DMS53 (cell line): ENCODE measurements at regions not wholly inside any gene's neighbourhood (a gene's known extent, or its start where the extent isn't known, plus 50 kb on each side); places are given as distances from the start of the nearest gene placed in this dataset.

ENCODE experiments used
- DNase-seq: peaks from one replicate; lab custom pipeline; 2025; lab: John Stamatoyannopoulos, UW

DNA sequence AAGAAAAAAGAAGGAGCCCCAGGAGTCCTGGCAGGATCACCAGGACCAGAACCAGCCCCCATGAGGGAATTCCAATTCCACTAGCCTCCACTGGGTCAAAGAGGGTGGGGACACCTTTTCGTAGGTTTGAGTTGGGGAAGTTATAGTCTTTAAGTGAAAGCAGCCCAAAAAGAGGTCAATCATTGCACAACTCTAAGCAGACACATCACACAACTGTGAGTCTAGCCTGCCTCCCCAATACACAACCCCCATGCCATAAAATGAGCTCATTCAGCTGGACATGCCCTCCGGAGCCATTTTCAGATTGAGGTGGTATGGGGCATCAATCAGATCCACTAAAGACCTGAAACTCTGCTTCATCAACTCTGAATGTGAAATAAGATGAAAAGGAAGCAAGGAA lies 179.9 kb downstream of the NPHP4 start:
- DNase-seq, result no peak

DNA sequence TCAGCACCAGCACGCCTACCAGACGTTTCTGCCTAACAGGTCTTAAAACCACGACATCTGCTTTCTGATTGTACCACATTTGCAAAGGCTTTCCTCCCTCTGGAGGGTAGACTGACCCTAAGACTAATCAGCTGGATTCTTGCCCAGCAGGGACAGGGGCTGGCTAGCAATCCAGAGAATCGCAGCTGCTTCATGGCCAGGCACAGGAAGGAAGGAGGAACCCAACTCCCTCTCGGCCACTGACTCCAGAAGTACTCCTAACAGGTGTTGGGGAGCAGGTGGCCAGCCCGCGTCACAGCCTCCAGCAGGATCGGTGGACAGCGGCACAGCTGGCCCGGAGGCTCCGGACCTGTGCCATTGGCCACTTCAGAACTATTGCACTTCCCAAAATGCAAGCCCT lies 180.8 kb downstream of the NPHP4 start:
- DNase-seq, result peak; percentile 38

DNA sequence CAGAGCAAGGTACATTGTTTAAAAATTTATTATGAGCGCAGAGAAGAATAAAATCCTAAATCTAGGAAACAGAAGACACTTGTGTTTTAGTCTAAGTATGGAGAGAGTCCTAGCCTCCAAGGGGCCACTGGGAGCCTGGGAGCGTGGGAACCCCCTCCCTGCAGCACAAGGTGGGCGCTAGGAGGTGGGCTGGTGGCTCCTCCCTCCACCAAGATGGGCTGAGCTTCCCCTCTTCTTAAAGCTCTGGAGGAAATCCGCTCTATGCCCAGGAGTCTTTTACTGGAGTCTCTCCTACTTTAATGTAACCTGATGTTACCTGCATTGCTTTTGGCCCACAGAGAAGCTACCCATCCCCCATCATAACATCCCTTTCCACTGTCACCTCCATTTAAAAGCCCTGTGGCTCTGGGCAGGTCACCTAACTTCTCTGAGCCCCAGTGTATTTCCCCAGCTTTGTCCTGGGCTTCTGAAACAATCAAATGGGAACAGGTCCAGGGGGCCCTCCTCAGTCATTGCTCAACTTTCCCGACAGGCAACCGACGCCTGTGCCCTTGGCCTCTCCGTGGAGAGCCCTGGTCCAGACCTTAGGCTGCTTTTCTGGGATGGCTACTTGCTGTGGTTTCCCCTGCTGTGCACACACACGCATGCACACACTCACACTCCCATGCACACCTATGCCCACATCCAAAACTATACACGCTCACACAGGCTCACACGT lies 181.5 kb downstream of the NPHP4 start:
- no peak for DNase-seq

DNA sequence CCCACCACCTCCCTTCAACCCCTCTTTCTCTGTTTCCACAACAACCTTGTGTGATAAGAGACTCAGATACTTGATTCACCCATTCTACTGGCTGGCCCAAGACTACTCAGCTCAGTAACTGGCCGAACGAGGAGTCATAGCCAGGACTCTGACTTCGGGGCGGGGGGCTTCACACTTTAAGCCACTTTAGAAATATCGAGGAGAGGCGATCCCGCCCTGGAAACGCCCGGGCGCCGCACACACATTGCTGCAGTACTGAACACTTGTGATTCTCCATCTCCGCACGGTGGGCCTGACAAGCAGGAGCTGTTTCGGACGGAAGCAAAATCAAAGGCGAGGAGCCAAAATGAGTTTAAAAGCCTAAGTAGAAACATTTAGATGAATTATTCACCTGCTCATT lies 182.1 kb downstream of the NPHP4 start:
- DNase-seq, result no peak

DNA sequence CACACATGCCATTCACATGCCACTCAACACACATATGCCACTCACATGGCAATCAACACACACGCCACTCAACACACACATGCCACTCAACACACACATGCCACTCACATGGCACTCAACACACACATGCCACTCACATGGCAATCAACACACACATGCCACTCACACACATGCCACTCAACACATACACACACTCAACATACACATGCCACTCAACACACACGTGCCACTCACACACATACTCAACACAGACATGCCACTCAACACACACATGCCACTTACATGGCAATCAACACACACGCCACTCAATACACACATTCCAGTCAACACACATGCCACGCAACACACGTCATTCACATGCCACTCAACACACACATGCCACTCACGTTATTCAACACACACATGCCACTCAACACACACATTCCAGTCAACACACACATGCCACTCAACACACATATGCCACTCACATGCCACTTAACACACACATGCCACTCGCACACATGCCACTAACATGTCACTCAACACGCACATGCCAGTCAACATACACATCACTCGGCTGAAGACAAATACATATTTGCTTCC lies 182.9 kb downstream of the NPHP4 start:
- DNase-seq, result no peak

DNA sequence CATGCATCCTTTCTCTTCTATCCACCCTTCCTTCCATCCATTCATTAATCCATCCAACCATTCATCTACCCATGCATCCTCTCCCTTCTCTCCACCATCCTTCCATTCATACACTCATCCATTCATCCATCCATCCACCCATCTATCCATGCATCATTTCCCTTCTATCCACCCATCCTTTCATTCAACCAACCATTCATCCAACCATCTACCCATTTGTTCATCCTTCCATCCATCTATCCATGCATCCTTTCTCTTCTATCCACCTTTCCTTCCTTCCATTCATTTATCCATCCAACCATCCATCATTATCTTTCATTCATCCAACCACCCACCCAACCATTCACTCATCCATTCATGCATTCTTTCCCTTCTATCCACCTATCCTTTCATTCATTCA lies 188.4 kb downstream of the NPHP4 start:
- DNase-seq, result no peak

DNA sequence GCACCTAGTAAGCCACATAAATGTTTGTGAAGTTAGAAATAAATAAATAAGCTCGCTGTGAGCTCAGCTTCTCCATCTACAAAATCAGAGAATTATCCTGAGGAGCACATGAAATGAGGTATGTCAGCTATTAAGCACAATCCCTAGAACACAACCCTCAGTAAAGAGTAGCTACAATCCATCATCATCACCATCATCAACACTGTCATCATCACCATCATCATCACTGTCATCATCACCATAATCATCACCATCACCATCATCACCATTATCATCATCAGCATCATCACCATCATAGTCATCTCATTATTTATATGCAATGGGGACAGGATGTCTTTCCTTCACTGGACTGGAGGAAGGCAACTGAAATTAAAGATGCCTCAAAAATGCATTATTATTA lies 189.6 kb downstream of the NPHP4 start:
- DNase-seq, result no peak

DNA sequence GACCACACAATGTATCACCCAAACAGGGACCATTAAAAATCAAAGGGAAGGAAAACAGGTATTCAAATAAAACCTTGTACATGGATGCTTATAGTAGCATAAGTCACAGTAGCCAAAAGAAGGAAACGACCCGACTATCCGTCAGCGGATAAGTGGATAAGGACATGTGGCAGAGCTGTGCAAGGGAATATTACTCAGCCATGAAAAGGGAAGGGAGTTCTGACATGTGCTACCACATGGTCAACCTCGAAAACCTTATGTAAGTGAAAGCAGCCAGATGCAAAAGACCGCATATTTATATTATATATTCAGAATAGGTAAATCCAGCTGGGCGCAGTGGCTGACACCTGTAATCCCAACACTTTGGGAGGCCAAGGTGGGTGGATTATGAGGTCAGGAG lies 193.3 kb downstream of the NPHP4 start:
- no peak for DNase-seq

DNA sequence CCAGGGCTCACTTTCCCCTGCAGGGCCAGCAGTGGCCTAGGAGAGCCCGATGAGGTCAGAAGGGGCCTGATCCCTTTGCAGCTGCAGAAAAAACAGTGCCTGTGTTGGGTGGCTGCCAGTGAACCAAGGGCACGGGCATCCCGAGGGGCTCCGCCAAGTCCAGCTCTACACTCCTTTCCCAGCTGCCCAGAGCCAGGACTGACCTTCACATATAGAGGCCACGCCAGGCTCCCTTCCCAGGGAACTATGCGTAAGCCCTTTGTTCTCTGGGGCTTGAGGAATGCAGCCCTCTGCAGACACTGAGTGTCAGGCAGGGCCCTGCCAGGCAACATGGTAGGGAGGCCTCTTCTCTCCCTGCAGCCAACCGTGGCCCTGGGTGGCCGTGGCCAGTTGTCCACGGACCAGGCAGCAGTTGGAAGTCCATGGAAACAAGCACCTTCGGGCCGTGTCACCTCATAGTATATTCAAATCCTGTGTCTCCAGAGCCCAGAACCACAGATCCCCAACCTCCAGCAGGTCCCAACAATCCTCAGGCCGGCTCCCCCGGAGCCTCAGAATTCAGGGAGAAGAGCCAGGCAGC lies 194.0 kb downstream of the NPHP4 start:
- DNase-seq, result no peak

DNA sequence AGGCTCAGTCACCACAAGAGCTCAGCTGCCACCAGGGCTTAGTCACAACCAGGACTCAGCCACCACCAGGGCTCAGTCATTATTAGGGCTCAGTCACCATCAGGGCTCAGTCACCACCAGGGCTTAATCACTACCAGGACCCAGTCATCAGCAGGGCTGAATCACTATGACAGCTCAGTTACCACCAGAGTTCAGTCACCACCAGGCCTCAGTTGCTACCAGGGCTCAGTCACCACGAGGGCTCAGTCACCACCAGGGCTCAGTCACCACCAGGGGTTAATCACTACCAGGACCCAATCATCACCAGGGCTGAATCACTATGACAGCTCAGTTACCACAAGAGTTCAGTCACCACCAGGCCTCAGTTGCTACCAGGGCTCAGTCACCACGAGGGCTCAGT lies 196.2 kb downstream of the NPHP4 start:
- DNase-seq, result no peak

DNA sequence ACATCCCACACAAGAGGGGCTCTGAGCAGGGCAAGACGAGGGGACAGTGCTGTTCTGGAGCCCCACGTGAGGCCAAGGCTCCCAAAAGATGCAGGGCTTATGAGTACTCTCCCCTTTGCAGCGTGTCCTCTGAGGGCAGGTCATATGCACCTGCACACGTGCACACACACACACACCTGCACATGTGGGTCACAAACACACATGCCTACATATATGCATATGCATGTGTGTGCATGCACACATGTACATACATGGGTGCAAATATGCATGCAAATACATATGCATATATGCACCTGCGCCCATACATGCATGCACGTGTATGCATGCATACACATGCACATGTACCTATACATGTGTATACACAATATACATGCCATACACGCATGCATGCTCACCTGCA lies 197.9 kb downstream of the NPHP4 start:
- DNase-seq, result no peak

DNA sequence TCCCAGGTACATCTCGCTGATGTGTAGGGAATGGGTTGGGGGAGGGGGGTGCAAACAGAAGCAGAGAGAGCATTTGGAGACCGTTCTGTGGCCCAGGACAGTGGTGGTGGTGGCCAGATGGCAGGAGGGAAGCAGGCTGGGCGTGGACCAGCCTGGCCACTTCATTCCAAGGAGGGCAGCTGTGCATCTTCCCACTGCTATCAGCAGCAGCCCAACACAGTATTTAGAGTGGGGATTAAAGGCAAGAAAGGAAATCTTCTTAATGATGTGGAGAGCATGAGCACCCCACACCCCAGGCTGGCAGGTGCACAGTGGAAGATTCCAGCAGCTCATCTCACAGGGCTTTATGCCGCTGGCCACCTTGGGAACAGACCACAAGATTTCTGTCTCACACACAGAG lies 198.7 kb downstream of the NPHP4 start:
- no peak for DNase-seq

DNA sequence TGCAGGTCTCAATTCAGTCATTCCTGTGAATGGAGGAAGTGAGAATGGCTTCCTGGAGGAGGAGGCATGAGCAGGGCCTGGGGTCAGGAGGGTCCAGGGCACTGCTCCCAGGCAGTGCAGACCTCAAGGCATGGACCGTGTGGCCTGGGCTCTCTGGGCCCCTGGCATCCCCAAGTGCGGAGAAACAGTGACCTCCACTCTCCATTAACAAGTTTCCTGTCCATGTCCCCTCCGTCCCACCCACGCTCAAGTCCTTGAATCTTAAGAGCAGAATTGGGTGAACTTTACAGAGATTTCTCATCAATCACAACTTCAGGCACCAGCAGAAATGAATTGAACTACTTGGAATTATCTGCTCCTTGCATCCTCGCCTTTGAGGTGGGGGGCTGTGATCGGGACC lies 211.1 kb downstream of the NPHP4 start:
- no peak for DNase-seq

DNA sequence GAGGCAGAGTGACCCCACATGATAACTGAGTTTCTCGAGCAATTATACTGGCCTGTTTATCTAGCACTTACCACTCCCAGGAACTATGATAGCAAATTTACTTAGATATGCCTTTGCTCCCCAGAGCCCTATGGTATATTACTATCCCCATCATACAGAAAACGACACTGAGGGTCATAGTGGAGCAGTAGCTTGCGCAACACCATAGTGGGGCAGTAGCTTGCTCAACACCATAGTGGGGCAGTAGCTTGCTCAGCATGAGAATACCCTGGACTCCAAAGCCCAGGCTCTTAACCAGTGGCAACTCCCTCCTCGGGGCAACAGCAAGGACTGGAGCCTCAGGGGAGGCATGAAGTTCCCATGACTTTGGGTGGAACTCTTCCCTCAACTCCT lies 211.9 kb downstream of the NPHP4 start:
- DNase-seq, result no peak

DNA sequence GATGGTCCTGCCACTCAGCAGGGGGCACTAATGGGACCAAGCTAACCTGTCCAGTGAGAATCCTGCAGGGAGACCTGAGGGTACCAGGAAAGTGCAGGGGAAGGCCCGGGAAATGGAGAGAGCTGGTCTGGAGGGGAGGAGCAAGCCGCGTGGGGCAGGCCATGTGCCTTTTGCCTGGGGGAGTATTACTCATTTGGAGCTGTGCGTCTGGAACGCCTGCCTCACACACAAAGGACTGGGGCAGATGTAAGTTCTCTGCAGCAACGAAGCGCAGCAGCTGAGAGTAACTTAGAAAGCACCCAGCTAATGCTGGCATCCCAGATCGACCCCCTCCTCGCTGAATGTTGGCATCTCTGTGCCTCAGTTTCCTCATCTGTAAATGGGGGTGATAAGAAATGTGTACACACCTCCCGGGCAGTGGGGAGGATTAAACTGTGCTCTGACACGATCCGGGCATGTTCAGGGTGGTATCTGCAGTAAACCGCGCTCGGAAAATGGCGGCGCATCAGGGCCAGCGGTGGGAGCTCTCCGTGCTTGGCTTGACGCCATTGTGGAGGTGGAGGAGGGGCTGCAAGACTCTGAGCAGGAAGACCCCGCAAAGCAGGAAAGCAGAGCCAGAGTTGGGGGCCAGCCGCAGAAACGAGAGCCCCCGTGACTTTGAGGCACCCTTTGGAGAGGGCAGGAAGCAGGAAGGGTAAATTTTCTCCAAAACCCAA lies 212.5 kb downstream of the NPHP4 start:
- DNase-seq, result no peak

DNA sequence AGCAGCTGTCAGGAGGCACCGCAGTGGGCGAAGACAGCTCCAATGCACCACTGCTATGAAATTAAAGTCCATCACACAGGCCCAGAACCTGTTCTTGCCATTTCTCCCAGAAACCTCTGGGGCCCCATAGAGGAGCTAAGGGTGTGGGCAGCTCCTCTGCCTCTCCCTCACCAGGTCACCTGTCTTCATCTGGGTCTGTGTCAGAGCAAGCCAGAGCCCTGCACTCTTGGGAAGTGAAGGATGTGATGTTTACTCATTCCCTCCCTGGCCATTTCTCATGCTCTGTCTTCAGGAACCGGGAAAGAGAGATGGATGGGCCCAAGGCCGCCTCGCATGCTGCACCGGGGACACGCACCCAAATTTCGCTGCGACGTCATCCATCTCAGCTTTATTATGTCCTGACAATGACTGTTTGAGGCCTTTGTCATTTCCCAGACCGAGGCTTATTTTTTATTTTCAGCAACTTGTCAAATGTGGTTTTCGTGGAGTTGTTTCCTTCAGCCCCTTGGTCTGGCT lies 216.1 kb downstream of the NPHP4 start:
- DNase-seq, result no peak

DNA sequence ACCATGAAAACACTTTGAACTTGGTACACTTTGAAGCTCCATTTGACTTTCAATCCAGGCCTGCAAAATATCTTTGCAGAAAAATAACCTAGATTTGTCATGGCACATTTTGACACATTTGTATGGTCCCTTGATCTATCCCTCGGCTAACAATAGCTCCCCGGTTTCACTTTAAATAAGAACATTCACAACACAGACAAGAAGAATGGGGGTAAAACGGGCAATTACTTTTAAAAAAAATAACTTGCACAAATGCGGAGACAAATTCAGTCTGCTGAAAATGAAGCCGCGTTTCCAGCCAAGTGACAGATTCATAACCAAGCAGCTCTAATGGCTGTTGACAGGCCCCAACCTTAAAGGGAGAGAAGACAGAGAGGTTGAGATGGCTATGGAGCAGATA lies 218.2 kb downstream of the NPHP4 start:
- no peak for DNase-seq

DNA sequence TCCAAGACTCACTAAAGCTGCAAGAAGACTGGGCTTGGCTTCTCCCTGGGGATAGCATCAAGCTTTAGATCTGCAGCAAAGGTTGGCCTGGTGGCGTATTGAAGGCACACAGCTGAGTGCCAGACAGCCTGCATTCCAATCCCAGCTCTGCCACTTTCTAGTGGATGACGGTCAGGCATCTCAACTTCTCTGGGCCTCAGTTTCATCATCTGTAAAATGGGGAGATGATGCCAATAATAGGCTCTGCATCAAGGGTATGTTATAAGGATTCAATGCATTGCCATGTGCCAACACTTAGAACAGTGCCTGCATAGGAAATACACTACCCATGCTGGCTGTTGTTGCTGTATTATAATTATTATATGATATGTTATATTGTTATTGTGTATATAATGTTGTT lies 220.4 kb downstream of the NPHP4 start:
- no peak for DNase-seq

DNA sequence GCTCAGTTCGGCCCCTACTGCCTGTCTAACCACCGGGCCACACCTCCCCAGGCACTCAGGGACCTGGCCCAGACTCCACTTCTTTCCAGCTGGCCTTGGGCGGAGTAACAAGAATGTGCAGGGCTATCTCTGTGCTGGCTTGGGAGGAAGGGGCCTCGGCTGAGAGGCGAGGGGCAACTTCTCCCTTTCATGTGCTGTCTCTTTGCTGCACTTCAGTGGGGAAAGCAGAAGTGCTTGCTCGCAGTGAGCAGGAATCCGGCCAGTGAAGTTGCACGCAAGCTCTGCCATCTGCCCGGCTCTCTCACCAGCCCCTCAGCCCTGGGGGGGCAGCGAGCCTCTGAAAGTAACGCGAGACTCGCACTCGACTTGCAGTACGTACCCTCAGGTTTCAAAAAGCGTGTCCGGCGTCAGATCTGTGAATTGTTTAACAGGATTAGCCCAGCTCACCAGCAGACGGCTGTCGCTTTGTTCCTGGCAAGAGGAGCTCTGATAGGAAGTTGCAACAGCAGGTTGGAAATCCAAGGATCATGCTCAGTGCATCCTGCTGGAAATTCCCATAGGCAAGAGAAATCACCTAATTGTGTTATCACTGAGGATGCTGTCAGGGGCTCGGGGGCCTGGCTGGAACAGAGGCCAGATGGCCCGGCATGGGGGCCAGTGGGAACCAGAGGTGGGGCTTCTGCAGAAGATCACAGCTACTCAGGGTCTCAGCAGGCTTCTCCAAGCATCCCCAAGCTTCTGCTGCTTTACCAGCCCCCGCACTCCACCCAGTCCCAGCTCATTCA lies 221.1 kb downstream of the NPHP4 start:
- DNase-seq, result peak; percentile 12

DNA sequence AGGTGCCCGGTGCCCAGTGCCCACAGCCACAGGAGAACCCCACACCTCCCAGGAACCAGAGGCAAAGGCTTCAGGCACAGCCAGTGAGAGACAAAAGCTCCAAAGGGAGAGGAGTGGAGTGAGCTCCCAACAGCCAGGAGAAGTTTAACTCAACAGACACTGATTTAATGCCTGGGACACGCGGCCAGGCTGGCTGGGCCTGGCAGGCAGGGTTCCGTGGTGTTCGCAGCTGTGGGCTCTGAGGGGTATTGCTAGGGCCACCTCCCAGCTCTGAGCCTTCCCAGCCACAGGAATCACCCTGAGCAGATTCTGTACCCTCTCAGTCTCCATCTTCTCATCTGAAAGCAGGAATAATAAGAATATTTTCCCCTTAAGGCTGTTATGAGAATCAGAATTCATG lies 222.5 kb downstream of the NPHP4 start:
- no peak for DNase-seq

DNA sequence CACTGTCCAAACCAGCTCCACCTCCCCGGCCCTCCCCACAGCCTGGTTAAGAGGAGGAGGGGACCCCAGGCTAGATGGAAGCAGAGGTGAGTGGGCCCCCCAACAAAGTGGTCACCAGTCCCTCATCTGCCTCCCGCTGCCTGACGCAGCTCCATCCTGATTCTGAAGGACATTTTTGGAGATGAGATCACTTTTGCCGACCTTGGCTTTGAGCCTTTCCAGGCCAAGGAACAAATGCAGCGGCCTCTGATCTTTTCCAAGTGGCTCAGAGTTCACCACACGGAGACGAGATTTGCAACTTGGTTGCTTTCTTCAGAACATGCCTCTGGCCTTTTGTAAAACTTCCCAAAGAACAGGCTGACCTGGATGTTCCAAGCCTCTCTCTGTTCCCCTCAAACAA lies 223.1 kb downstream of the NPHP4 start:
- DNase-seq, result no peak

DNA sequence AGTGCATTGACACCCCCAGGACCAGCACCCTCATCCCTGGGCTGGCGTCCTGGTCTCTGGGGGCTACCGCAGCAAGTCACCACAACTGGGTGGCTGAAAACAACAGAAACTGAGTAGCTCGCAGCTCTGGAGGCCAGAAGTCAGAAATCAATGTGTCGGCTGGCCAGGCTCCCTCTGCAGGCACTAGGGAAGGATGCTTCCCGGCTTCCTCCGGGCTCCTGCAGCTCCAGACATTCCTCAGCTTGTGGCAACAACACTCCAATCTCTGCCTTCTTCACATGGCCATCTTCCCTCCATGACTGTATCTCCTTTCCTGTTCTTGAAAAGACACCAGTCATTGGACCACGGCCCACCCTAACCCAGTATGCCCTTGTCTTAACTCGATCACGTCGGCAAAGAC lies 224.2 kb downstream of the NPHP4 start:
- DNase-seq, result no peak
